ENCODE measurements at regions not wholly inside any gene's neighbourhood (a gene's known extent, or its start where the extent isn't known, plus 50 kb on each side); places are given as distances from the start of the nearest gene placed in this dataset.

DNA sequence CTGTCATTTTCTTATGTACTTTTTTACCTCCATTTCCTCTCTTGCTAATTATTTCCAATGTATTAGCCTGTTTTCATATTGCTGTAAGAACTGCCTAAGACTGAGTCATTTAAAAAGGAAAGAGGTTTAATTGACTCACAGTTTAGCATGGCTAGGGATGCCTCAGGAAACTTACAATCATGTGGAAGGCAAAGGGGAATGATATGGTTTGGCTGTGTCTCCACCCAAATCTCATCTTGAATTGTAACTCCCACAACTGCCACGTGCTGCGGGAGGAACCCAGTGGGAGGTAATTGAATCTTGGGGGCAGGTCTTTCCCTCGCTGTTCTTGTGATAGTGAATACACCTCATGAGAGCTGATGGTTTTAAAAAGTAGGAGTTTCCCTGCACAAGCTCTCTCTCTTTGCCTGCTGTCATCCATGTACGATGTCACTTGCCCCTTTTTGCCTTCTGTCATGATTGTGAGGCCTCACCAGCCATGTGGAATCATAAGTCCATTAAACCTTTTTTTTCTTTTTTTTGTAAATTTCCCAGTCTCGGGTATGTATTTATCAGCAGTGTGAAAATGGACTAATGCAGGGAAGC, 870.0 kb upstream of the INTU start:
- TF ChIP-seq, protein P1, sequence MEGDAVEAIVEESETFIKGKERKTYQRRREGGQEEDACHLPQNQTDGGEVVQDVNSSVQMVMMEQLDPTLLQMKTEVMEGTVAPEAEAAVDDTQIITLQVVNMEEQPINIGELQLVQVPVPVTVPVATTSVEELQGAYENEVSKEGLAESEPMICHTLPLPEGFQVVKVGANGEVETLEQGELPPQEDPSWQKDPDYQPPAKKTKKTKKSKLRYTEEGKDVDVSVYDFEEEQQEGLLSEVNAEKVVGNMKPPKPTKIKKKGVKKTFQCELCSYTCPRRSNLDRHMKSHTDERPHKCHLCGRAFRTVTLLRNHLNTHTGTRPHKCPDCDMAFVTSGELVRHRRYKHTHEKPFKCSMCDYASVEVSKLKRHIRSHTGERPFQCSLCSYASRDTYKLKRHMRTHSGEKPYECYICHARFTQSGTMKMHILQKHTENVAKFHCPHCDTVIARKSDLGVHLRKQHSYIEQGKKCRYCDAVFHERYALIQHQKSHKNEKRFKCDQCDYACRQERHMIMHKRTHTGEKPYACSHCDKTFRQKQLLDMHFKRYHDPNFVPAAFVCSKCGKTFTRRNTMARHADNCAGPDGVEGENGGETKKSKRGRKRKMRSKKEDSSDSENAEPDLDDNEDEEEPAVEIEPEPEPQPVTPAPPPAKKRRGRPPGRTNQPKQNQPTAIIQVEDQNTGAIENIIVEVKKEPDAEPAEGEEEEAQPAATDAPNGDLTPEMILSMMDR (IDR thresholded peaks at IDR 0.05): no peak
- TF ChIP-seq EP300 (IDR thresholded peaks at IDR 0.05) (no peak), POLR2A (IDR thresholded peaks at IDR 0.05) (no peak)
